ENCODE measurements at regions not wholly inside any gene's neighbourhood (a gene's known extent, or its start where the extent isn't known, plus 50 kb on each side); places are given as distances from the start of the nearest gene placed in this dataset.
"Not testable (repeated sequence)": the region's sequence is repeated elsewhere in the genome, so short reads cannot be mapped to it uniquely, and the experiment has no call there.

GRCh38 chr1:188825471-188825870 is 1652.2 kb downstream of the BRINP3 start:
- DNase-seq, result no peak

- no peak for DNase-seq
Measured at GRCh38 chr1:188826800-188827199, 1650.9 kb downstream of the BRINP3 start.

- no peak for DNase-seq
Measured at GRCh38 chr1:188827400-188827799, 1650.3 kb downstream of the BRINP3 start.

GRCh38 chr1:188841111-188841696 is 1636.5 kb downstream of the BRINP3 start:
- not testable (repeated sequence) for DNase-seq

- no peak for DNase-seq
Measured at GRCh38 chr1:188846468-188846867, 1631.2 kb downstream of the BRINP3 start.

GRCh38 chr1:188857526-188858087 is 1620.1 kb downstream of the BRINP3 start:
- DNase-seq, result no peak

GRCh38 chr1:188867614-188868013 is 1610.0 kb downstream of the BRINP3 start:
- DNase-seq, result no peak

- DNase-seq, result no peak
Measured at GRCh38 chr1:188871164-188871563, 1606.5 kb downstream of the BRINP3 start.

GRCh38 chr1:188872376-188872775 is 1605.3 kb downstream of the BRINP3 start:
- DNase-seq, result no peak

GRCh38 chr1:188877668-188878067 is 1600.0 kb downstream of the BRINP3 start:
- DNase-seq, result no peak

- no peak for DNase-seq
Measured at GRCh38 chr1:188888386-188888785, 1589.3 kb downstream of the BRINP3 start.

GRCh38 chr1:188889166-188889565 is 1588.5 kb downstream of the BRINP3 start:
- DNase-seq, result no peak

- no peak for DNase-seq
Measured at GRCh38 chr1:188891958-188892357, 1585.7 kb downstream of the BRINP3 start.

GRCh38 chr1:188895611-188896010 is 1582.1 kb downstream of the BRINP3 start:
- no peak for DNase-seq

- DNase-seq, result no peak
Measured at GRCh38 chr1:188903241-188903640, 1574.4 kb downstream of the BRINP3 start.

- DNase-seq, result no peak
Measured at GRCh38 chr1:188904201-188904600, 1573.5 kb downstream of the BRINP3 start.

- DNase-seq, result no peak
Measured at GRCh38 chr1:188906921-188907641, 1570.6 kb downstream of the BRINP3 start.

- DNase-seq, result no peak
Measured at GRCh38 chr1:188930382-188930781, 1547.3 kb downstream of the BRINP3 start.

- DNase-seq, result no peak
Measured at GRCh38 chr1:188931506-188931905, 1546.2 kb downstream of the BRINP3 start.

GRCh38 chr1:188937965-188938551 is 1539.6 kb downstream of the BRINP3 start:
- no peak for DNase-seq

GRCh38 chr1:188941986-188942385 is 1535.7 kb downstream of the BRINP3 start:
- no peak for DNase-seq

GRCh38 chr1:188949701-188950100 is 1528.0 kb downstream of the BRINP3 start:
- DNase-seq, result no peak

GRCh38 chr1:188958461-188959115 is 1519.1 kb downstream of the BRINP3 start:
- DNase-seq, result no peak

Measured in amniotic stem cell (primary cell).